Ureter (tissue), 1 donor: ENCODE measurements at regions not wholly inside any gene's neighbourhood (a gene's known extent, or its start where the extent isn't known, plus 50 kb on each side); places are given as distances from the start of the nearest gene placed in this dataset.

Experiments
- DNase-seq: peaks from one replicate; pipeline ENCODE4 v3.0.0-alpha.2; 2020; ENCODE audit warnings: low spot score
- donor health status: DM: yes; HTN: yes; CAD: no.

DNA sequence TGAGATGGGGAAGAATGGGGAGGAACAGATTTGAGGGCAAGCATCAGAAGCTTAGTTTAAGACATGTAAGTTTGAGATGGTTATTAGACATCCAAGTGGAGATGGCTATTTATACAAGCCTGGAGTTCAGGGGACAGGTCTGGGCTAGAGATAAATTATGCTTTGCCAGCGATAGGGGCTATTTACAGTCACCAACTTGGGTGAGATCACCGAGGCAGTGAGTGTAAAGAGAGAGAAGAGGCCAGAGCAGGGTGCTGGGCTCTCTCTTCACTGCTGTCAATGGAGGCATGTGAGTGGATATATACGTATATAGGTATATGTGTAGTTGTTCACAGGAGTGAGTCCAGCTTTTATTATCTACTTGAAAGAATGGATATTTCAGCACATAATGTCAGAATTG, 81.0 kb downstream of the QPCT start:
- no peak for DNase-seq

DNA sequence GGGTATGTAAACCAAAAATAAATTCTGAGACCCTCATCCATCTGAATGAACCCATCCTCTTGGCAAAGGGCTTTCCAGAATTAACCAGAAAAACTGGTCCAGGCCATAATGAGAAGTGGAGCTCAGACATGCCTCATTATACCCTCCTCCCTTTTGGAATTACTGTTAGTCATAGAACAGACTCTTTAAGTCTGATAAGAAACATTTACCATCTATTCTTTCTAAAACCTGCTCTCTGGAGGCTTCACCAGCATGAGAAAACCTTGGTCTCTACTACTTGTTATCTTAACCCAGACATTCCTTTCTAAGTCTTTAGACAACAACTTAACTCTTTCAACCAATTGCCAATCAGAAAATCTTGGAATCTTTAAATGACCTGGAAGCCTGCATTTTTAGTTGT, 82.8 kb downstream of the QPCT start:
- no peak for DNase-seq

DNA sequence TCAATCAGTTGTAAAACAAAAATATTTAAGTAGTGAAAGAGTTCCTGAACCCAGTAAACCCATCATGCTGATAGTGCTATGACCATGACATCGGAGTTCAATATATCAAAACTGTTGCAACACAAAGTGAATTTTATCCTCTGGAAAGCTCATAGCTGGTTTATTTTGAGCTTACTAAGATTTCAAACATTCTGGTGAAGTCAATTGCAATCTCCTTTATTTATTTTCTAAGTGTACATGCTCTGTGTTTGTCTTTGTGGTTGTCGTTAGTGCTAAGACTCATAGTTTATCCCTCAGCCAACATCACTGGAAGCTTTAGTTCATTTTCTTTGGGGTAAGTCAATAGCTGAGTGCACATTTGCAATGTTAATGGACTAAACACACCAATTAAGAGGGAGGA, 91.9 kb downstream of the QPCT start:
- no peak for DNase-seq

DNA sequence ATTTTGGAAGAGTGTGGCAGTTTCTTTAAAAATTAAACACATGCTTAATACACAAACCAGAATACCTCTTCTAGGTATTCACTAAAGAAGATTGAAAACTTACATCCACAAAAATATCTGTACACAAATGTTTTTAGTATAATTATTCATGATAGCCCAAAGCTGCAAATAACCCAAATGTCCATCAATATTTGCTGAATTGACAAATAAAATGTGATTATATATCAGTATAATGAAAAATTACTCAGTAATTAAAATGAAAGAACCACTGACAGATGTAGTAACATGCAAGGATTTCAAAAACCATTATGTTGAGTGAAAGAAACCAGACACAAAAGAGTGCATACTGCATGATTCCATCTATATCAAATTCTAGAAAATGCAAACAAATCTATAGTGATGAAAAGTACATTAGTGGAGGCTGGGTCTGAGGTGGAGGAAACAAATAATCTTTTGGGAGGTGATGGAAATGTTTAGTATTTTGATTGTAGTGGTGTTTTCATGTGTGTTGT, 94.8 kb downstream of the QPCT start:
- no peak for DNase-seq

DNA sequence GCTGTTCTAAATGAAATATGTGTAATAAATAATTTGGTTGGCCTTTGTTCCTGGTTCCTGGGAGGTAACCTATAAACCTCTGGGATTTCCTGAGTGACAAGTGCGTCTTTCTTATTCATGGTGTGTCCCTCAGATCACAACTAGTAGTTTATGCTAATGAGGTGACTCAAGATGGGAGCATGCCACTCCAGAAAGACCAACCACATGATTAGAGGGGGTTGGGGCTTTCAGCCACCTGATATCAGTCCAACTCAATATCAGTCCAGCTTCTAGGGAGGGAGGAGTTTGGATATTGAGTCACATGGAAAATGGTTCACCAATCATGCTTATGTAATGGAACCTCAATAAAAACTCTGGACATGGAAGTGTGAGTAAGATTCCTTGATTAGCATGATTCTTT, 96.6 kb downstream of the QPCT start:
- no peak for DNase-seq

DNA sequence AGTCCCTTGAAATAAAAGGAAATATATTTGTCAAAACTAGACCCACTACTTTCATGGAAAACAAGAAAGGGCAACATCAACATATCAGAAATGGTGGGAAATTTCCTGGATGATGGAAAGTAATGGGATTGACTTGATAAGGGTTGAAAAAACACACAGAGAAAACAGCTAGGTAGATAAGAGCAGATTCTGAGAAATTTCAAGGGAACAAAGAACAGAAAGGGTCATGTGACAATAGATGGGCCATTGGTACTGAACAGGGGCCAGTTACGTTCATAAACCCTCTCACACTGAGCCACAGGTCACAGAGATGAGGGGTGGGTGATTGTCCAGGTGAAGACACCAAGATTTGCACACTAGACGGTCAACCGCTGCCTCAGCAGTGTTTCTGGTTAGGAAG, 98.7 kb downstream of the QPCT start:
- no peak for DNase-seq

DNA sequence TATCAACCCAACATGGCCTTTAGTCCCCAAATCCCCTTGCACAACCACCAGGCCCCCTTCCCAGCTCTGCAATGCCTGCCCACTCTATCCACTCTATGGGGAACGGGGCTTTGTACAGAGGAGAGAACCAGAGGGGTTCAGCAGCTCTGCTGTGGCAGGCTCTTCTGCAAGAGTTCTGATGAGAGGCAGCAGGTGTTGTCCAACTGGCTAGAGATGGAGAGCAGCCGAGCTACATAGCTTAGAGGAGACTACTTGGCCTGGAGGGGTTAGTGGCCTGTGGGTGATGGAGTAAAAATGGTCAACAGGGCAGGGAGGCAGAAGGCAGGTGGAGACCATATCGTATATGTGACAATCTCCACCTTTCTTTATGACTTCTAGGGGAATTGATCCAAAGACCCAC, 103.0 kb downstream of the QPCT start:
- no peak for DNase-seq

DNA sequence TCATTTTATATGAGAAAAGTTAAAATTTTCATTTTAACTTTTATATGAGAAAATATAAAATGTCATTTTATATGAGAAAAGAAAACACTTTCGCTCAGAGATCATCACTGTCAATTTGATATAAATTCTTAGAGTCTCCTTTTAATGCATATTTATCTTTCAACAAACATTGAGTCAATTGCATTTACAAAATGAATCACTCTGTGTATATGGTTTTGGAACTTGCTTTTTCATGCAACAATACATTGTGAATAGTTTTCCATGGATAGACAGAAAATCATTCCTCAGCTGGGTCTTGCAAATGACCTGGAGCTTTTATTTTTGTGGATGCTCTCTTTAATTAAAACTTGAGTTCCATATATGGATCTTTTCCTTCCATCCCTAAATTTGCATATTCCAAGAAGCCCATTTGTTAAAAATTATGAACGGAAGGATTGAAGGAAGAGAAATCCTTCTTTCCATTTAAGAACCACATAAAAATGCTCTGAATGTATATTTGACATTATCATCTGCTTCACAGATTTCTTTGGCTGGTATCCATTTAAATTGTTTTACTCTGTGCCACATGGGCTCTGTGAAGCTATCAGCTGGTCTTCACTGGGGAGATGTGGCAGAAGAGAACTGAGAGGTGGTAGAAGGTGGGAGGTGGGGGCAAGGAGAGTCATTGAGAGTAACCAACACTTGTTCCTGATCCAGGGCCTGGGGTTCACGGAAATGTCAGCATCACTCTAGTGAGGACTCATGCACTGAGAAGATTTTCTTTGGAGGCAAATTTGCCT, 104.1 kb downstream of the QPCT start:
- no peak for DNase-seq

DNA sequence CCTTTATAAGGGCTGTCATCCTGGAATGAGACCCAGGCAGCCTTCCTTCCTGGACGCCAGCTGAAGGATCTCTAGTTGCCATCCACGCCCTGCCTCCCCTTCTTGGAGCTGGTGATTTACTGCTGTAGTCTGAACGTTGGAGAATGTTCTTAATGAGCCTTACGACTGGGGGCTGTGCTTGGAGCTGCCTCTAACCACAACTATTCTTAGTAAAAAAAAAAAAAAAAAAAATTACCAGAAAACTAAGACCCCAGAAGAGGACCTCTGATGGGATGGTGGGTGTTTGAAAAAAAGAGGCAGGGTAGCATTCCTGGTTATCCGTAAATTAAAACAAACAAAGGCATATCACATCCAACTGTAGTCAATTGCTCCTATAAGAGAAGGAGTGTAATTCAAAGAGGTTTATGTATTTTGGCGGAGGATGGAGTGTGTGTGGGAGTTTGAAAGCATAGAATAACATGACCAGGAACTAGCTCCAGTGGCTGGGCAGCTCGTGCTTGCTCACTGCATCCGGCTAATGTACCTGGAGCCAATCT, 105.4 kb downstream of the QPCT start:
- DNase-seq = no peak

DNA sequence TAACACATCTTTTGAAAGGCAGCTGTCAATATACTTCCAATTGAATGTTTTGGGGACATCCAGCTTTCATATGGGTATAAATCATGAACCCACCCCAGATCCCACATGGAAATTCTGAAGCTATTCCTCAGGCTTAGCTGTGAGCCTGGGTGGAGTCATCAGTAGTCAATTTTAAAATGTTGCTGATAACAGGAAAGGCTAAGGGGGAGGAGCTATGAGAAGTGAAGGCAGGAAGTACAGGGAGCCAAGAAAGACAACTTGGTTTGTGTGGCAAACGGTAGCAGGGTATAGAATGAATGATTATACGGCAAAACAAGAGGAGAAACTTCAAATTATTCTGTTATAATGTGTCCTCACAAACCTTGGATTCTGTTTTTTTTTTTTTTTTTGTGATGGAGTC, 108.6 kb downstream of the QPCT start:
- DNase-seq = no peak

DNA sequence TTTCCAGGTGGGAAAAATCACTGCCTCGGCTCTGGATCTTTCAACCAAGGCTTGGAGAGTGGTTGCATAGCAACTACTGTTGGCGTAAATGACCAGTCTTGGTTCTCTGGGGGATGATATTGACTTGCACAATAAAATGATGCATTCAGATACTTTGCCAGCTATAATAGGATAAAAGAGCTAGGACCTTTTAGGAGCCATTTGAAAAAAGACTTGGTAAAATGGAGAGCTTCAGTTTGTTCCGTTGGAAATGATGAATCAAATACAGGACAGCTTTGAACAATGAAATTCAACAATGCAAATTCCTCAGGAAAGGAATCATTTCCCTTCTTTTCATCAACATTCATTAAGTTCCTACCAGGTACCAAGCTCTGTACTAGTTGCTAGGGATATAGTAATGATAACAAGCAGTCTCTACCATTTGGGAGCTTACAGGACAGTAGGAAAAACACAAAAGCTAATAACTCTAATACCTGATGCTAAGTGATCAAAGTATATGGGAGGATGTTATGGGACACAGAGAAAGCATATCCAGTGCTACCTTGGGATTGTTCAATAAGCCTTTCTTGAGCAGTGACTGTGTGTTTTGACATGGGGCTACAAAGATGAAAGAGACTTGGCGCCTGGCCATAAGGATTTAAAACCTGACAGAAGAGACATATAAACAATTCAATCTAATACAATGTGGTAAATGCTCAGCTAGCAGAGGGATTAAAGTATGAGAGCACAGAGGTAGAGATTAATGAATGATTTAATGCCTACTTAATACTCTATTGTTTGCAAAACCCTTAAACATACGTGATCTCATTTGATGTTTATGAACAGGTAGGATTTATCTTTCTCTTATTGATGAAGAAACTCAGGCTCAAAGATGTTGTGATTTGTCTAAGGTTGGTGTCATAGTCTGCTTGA, 110.7 kb downstream of the QPCT start:
- DNase-seq = no peak

DNA sequence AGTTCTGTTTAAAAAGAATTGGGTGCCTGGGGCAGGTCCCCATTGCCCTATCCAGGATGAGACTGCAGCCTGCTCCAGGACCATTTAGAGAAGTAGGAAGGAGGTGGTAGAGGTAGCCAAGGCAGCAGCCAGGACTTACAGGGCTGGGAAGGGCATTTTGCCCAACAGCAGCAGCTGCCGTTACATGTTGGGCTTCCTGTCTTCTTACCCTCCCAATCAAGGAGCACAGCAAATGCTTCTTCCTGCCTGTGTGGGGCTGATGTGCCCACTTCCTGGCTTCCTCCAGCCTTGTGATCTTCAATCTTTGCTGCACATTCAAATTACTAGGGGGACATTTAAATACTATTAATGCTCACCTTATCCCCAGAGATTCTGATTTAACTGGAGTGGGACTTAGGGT, 112.0 kb downstream of the QPCT start:
- DNase-seq = no peak

DNA sequence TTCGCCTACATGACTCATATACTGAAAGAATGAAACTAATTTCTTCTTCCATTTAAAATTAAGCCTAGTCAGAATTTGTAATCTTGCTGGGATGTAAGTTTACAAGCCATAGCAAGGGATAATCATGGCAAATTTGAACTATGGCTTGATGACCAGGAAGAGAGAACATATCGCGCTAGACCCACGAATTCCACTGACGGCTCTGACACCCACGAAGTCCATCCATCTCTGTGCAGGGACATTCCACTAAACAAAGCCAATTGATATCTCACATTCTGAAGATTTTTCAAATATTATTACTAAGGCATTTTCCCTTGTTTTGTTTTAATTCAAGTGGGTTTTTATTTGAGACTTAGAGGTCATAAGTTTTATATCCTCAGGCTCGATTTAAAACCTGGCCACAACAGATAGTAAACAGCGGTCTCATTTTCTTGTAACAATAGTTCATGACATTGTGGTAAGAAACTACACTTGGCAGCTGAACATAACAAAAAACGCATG, 113.0 kb downstream of the QPCT start:
- DNase-seq = no peak

DNA sequence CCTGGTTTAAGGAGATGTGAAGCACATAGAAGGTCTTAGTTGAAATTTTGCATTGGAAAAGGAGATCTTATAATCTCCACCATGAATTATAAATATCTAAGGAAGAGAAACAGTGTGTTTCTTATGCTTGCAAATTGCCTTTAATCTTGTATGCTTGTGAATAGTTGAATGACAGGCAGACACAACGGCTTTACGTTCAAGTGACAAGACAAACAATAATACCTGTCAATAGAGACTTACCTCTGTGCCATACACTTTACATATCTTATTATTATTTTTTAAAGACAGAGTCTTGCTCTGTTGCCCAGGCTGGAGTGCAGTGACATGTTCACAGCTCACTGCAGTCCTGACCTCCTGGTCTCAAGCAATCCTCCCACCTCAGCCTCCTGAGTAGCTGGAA, 113.7 kb downstream of the QPCT start:
- DNase-seq = no peak

DNA sequence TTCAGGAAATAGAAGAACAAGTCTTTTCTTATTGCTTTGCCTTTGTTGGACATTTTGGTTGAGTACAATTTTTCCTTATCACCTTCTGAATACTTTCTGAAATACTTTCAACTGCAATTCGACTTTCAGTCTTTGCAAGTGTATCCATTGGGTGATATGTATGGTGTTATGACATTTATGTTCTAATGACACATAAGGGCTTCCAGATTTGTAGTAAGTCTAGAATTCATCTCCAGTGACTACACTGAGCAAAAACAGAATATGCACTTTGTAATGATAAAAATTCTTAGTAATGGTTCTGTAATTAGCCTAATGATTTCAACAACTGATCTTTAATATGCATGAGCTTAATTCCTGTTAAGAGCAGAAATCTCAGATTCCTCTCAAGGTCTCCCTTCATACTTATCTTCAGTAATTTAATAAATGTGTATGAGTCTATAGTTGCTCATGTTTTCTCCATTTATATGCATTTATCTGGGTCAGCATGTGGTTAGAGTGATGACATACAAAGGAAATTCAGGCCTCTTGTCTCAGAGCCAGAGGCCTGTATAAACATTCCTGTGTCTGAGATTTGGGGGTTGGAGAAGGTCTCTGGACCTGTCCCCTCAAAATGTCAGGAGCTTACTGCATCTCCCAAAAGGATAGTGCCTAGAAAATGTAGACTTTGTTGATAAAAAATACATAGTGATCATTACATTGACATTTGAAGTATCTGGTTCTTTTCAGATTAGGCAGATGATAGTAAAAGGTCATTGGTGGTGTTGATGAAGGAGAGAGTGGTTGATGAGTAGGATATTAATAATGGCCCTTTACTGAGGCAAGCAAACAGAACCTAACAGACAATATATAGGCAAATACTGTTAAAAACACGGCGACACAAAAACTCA, 114.9 kb downstream of the QPCT start:
- DNase-seq = no peak

DNA sequence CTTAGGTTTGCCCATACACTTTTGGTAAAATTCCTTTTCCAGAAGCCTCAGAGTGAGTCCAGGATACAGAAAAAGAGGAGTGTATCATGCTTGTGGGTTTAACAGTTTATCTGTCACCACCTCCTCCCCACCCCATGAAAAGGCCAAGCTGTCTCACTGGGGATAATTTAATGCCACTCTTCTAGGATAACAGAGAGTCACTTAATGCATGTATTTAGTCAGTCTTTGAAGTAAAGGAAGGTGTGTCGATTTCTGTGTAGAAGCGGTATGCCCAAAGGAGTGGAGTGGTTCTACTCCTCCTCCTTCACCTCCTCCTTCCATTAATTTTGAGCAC, 116.4 kb downstream of the QPCT start:
- DNase-seq = no peak

DNA sequence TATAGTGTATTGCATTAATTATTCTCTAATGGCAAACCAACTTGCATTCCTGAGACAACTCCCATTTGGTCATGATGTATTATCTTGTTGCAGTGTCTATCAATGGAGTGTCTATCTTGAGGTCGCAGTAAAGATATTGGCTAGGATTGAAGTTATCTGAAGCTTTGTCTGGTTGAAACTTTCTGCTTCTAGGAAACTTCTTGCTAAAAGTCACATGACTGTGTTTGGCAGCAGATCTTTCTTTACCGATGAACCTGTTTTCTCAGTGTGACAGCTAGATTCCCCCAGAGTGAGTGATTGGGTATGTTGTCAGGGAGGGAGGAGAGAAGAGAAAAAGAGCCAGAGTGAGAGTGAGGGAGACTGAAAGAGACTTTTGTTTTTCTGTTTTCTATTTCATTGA, 119.6 kb downstream of the QPCT start:
- no peak for DNase-seq

DNA sequence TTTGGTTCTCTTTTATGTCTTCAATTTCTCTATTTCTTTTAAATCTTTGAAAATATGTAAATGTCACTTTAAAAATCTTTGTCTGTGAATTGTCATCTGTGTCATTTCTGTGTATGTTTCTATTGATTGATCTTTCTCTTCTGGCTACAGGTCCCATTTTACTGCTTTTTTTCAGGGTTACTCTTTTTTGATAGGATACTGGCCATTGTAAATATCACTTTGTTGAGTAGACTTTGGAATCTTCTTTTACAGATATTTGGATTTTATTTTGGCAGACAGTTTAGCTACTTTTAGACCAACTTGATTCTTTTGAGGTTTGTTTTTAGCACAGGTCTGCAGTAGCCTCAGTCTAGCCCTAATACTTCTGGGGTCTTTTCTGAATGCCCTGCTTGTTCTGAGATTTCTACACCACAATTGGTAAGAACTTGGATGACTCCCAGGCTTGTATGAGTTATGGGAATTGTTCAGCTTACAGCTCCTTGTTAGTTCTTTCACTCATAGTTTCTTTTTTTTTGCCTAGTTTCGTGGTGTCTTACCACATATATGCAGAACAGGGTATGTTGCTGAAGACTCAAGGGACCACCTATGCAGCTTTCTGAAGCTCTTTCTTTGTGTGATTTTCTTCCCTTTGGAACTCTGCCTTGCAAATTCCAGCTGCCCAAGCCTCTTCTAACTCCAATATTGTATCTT, 122.2 kb downstream of the QPCT start:
- DNase-seq = no peak

DNA sequence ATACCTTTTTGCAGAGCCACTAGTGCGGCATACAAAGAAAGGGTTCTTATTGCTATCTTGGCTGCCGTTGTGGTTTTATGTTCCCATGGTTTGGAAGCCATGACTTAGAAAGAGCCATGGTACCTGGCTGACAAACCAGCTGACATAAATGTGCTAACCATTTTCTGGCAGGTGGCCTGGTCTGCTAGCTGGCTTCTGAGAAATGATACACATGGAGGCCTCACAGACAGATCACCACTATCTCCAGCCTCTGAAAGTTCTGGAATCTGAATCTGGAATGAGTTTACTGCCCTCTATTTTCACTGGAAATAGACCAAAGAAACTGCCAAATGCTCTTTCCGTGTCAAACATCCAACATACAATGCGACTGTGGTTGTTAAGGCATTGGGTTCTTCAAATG, 123.7 kb downstream of the QPCT start:
- no peak for DNase-seq

DNA sequence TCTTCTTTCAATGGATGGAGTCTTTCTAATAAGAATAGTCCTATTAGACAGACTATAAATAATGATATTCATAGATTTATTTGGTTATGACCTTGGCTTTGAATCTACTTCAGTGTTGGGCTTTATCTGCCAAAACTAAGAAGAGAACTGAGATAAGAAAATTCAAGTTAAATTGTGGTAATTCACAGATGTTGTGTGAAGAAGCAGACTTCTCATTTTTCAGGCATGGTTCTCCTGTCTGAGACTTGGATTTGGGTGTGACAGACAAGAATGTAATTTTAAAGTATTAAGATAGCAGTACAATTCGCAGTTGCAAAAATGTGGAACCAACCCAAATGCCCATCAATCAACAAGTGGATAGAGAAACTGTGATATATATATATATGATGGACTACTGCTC, 124.7 kb downstream of the QPCT start:
- DNase-seq = no peak

DNA sequence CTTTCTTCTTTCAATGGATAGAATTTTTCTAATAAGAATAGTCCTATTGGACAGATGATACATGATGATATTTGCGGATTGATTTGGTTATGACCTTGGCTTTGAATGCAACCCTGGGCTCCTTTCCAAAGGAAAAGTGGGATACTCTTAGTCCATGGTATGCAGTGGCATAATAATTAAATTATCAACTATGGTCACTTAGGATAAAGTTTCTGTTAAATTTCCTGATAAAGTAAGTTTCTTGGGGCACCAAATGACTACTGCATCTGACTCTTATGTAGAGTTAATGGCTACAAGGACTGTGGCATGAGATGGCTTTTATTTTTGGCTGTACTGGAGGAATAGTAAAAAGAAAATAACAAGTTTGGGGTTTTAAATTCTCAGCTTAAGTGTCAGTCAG, 126.7 kb downstream of the QPCT start:
- no peak for DNase-seq
